ENCODE measurements at regions not wholly inside any gene's neighbourhood (a gene's known extent, or its start where the extent isn't known, plus 50 kb on each side); places are given as distances from the start of the nearest gene placed in this dataset.
"Not testable (repeated sequence)": the region's sequence is repeated elsewhere in the genome, so short reads cannot be mapped to it uniquely, and the experiment has no call there.

- DNase-seq (ENCODE audit: low read depth in 2 of 2), result no peak
These were observed 194.5 kb downstream of the C12orf75 start for GRCh38 chr12:105524961-105525360.

- no peak for DNase-seq (ENCODE audit: low read depth in 2 of 2)
These were observed 203.6 kb downstream of the C12orf75 start for GRCh38 chr12:105534068-105534467.

GRCh38 chr12:105535033-105535432 is 204.5 kb downstream of the C12orf75 start:
- not testable (repeated sequence) for DNase-seq (ENCODE audit: low read depth in 2 of 2)

- peak; percentile 73 to 74 for DNase-seq (ENCODE audit: low read depth in 2 of 2)
These were observed 208.4 kb downstream of the C12orf75 start for GRCh38 chr12:105538880-105539279.

- DNase-seq (ENCODE audit: low read depth in 2 of 2), result no peak
These were observed 209.2 kb downstream of the C12orf75 start for GRCh38 chr12:105539735-105540134.

DNA sequence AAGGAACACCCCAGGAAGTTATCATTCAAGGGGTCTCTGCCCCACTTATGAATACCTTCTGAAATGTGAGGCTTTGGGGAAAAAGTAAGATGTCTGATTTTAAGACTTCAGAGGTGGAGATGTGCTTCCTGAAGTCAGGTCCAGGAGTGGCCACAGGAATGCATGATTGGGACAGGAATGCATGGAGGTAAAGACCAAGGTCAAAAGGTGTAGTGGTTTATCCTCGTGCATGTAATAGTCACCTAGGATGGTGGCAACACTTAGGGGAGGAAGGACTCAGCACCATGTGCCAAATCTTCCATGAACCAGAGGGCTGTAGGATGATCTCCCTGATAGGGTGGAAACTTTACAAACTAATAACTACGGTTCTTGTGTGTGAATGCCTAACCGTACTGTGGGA is 217.3 kb downstream of the C12orf75 start:
- DNase-seq (ENCODE audit: low read depth in 2 of 2), result no peak

DNA sequence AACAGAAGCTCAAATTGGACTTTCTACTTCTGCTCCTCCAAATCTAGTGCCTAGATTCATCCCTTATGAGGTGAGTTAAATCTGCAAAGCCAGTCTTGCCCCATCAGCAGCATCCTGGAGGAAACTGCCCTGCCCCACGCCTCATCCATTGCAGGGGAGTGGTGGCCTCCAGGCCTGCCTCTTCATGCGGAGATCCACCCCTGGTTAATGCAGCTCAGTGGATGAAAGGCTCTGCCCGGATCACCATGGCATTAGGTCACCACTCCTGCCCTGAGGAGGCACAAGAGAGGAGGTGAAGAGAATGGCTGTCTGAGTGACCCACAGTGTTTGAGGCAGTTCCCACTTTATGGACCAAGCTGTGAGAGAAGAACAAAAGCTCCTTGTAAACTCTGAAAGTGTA is 218.1 kb downstream of the C12orf75 start:
- no peak for DNase-seq (ENCODE audit: low read depth in 2 of 2)

- DNase-seq (ENCODE audit: low read depth in 2 of 2), result no peak
These were observed 221.6 kb downstream of the C12orf75 start for GRCh38 chr12:105552056-105552455.

DNA sequence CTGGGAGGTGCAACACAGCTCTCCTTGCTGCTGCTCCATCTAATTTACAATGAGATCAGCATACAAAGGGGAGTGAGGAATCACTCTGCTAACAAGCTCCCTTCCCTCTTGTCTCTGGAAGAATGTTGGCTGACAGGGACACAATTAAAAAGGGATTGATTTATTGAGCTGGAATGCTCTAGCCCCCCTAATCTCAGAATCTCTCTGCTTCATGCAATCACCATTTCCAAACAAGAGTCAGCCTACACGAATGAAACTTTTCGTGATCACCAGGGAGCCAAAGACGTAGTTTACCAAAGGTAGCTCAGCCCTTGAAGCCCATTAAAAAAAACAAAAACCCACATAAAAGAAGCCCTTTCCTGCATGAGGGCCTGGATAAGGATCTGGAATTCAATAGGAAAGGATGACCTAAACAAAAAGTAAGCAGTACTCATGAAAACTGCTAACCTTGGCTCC is 223.8 kb downstream of the C12orf75 start:
- DNase-seq (ENCODE audit: low read depth in 2 of 2), result no peak

DNA sequence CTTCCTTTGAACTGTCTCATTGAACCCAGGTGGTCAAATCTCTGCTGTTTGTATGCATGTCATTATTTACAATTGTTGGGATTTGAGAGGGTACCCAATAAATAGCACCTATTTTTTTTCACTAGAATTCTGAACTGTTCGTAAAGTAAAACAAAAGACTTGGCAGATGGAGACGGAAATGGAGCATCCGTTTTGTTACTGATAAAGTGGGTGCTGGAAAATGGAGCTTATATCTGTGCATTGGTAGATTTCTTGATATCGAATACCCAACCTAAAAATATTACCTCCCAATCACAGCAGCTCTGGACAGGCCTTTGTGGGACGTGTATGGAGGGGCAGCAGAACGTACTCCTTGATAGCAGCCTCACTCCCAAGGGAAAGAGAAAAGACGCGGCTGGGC is 224.4 kb downstream of the C12orf75 start:
- no peak for DNase-seq (ENCODE audit: low read depth in 2 of 2)

- DNase-seq (ENCODE audit: low read depth in 2 of 2), result no peak
These were observed 225.2 kb downstream of the C12orf75 start for GRCh38 chr12:105555556-105556295.

GRCh38 chr12:105559310-105559709 is 228.8 kb downstream of the C12orf75 start:
- DNase-seq (ENCODE audit: low read depth in 2 of 2), result no peak

DNA sequence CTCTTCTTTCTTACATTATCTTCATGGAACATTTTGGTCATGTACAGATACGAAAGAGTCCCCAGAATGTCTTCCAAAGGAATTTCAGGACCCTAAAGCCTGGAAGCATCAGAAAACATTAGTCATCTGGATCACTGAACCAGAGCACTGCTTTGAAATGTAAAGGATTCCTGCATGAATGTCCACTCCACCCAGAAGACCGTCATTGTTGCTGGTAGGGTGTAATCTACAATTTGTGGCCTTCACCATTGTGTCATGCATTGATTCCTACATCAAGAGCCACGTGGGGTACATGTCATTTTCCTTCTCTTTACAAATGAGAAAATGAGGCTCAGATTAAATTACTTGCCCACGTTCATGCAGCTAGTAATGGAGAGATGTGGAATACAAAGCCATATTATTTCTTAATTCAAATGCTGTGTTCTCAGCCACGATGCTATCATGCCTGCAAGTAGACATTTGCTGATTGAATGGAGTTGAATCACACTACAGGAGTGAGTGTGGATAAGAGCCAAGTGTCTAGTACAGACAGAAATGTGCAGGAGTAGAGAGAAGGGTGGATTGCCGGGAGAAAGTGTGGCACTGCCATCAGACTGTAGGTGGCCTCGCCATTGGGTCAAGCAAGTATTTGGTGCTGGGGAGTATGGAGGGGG is 231.2 kb downstream of the C12orf75 start:
- DNase-seq (ENCODE audit: low read depth in 2 of 2), result peak; percentile 57

DNA sequence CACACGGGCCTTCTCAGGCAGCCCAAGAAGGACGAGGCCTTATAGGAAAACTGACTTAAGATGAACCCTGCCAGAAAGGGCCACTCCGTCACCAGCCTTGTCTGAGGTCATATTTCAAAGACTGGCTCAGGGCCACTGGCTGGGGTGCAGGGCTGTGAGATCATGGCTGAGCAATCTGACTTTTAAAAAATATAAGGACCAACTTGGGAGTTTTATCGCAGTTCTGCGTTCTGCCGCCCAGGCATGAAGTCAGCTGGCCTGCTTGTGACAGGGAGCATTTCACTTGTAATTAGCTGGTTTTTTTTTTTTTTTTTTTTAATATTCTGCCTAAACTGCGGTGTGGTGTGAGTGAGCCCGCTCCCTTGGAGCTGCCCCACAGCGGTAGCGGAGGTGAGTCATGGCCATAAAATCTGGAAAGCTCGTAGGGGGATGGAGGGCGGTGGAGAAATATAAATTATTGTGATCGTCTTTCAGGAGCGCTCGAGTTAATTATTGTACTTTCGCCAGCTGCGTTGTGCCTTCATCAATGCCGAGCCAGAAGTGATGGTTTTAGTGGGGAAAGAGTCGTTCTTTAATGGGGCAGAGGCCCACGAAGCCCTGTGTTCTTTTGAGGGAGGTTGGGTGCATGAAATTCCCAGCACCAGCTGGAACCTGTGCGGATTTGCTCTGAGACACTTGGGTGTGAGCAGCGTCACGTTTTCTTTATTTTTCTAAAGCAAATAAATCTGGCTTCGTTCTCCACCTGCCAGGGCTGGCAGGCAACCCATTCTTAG is 231.9 kb downstream of the C12orf75 start:
- DNase-seq (ENCODE audit: low read depth in 2 of 2), result peak; percentile 78 to 79

- DNase-seq (ENCODE audit: low read depth in 2 of 2), result no peak
These were observed 236.6 kb downstream of the C12orf75 start for GRCh38 chr12:105567061-105567460.

GRCh38 chr12:105569886-105570285 is 239.4 kb downstream of the C12orf75 start:
- no peak for DNase-seq (ENCODE audit: low read depth in 2 of 2)

DNA sequence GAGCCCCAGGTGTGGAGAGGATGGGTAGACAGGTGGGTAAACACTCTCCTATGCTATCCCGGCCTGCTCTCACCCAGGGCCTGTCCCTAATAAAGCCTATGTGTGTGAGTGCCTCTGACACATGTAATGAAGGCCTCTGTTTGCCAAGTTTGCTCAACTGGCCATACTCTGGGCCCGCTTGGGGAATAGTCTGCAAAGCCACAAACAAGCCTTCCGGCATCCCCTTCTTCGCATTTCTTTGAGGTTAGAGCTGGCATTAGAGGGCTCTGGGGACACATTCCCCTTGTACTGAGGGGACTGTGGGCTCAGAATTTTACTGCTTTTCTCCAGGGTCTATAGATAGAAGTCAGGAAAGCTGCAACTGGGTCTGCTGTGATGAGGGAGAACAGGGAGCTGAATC is 240.5 kb downstream of the C12orf75 start:
- DNase-seq (ENCODE audit: low read depth in 2 of 2), result no peak

DNA sequence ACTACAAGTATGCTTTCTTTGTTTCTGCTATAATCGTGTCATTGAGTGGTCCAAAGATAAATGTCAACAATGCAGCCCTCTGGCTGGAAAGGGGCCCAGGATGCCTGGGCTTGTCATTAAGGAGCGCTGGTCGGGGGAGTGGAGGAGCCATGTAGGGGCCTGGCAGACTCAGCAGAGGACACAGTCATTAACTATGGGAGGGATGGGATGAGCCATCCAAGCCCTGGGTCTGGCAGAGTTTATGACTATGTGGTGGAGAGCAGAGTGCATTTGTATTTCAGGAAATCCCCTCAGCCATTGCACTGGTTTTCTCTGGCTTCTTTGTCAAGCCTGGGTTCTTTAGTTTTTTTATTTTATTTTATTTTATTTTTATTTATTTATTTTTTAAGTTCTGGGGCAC is 243.1 kb downstream of the C12orf75 start:
- DNase-seq (ENCODE audit: low read depth in 2 of 2), result no peak

DNA sequence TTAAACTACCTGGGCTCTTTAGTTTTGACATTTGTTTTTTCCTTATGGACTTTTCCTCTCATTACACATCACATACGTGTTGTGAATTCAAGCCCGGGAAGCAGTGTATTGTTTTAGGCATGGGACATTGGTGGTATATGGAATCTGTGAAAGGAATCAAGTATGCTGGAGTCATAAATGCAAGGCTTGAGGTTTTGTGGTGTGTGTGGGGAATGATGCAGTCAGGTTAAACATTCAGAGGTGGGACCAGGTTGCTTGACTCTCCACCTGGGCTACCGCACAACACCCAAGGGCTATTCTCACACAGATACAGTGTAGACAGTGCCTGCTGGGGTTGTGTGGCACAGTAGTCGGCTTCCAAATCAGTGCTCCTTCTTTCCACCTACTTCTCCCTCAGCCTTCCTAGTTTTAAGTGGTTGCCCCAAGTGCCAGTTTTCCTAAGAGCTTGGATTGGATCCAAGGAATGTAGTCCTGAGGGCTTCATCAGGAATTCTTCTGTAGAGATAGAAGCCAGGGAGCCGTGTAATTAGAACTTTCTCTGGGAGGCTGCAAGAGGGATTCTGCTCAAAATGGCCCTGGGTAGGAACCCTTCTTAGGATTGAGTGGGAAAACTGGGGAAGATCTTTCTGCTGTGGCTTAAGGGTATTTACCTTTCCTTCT is 243.7 kb downstream of the C12orf75 start:
- no peak for DNase-seq (ENCODE audit: low read depth in 2 of 2)

DNA sequence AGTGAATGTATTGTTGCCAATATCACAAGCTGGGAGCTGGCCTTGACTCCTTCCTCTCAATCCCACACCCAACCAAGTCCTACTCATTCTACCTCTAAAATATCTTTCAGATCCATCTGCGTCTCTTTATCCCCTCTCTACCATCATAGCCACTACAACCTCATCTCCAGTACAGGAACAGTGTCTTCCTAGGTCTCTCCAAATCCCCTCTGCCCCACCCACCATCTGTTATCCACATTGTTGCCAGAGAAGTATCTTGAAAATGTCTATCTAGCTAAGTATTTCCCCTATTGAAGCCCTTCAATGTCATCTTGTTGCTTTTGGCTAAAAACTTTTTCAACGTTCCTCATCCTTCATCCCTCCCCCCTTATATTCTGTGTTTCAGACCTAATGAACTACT is 244.7 kb downstream of the C12orf75 start:
- DNase-seq (ENCODE audit: low read depth in 2 of 2), result no peak

DNA sequence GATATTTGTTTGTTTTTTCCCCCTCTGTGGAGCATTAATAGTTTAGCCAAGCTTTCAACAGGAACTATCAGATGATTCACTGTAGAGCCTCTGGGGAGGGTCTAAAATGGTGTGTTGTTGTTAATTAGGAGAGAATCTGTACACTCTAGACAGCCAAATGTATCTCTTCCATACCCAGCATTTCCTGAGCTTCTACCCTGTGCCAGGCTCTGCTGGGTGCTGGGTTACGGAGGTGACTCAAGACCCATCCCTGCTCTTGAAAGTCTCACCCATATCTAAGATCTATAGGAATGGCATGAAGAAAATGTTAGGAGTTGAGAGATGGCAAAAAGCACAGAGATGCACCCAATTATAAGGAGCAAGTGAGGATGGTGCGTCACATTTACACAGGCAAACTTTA is 245.8 kb downstream of the C12orf75 start:
- DNase-seq (ENCODE audit: low read depth in 2 of 2), result no peak

DNA sequence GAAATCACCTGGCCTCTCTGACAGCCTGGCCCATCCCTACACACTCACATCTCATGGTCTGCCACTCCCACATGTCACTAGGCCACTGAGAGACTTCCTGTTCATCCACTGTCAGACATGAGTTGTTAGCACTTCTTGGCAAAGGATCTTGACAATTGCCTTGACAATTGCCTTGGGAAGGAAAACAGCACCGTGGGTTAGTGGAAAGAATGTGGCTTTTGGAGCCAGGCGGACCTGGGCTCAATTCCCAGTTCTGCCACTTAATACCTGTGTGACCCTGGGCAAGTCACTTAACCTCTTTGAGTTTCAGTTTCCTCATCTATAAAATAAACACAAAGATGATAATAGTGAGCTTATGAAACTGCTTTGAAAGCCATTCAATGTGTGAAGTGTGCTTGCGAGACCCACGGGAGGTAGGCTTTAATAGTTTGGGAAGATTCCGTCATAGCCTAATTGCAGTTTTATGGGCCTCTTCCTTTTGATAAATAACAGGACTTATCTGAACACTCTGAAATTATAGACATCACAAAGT is 250.4 kb downstream of the C12orf75 start:
- DNase-seq (ENCODE audit: low read depth in 2 of 2), result no peak

Data from fibroblast of skin of left biceps (primary cell).